ENCODE measurements at regions not wholly inside any gene's neighbourhood (a gene's known extent, or its start where the extent isn't known, plus 50 kb on each side); places are given as distances from the start of the nearest gene placed in this dataset.

GRCh38 chr6:81689580-81689979, 62.9 kb downstream of the TENT5A start:
- Histone ChIP-seq H3K36me3 (ENCODE audit: control insufficient read depth in 2 of 2, insufficient read depth in 2 of 2, low read length in 1 of 2) (no peaks in the 10 kb centered on the region), H3K79me2 (ENCODE audit: control insufficient read depth, insufficient read depth, low read length) (no peaks in the 10 kb centered on the region), H4K20me1 (ENCODE audit: control insufficient read depth, insufficient read depth) (no peaks in the 10 kb centered on the region), H3K4me2 (ENCODE audit: control insufficient read depth, insufficient read depth) (no peak overlapping the region), H3K4me1 (ENCODE audit: control insufficient read depth, insufficient read depth, low read length) (no peaks in the 10 kb centered on the region), H3K9me3 (replicated peaks; ENCODE audit: control insufficient read depth, insufficient read depth, low read length) (no peaks in the 10 kb centered on the region), H3K27me3 (replicated peaks in 1 of 2; ENCODE audit: control insufficient read depth in 2 of 2, insufficient read depth in 2 of 2, low read length in 1 of 2) (no peaks in the 10 kb centered on the region), H2AFZ (ENCODE audit: control insufficient read depth, low read depth, low read length) (no peak overlapping the region), H3K4me3 (no peak overlapping the region), H3K9ac (ENCODE audit: control insufficient read depth, insufficient read depth, low read length) (no peak overlapping the region), H3K27ac (ENCODE audit: control insufficient read depth, insufficient read depth) (no peak overlapping the region)
- intact Hi-C loops (cut with micrococcal nuclease; ENCODE audit: unreplicated experiment) (no loop called here), in situ Hi-C loops (cut with MboI) (no loop called here)
- FAIRE-seq (no peak), ATAC-seq (no peak), DNase-seq (ENCODE audit: low read depth, low spot score) (no peak)
- no peak for TF ChIP-seq E4F1 (IDR thresholded peaks at IDR 0.05; ENCODE audit: borderline replicate concordance, partially characterized antibody)
- TF ChIP-seq FOXM1 (IDR thresholded peaks at IDR 0.05; ENCODE audit: low read depth, low read length): no peak
- TF ChIP-seq EP300 (IDR thresholded peaks at IDR 0.05; ENCODE audit: borderline replicate concordance in 1 of 2, control insufficient read depth in 1 of 2, low read depth in 2 of 2, low read length in 2 of 2): no peak
- TF ChIP-seq MEF2B (IDR thresholded peaks at IDR 0.05; ENCODE audit: partially characterized antibody, poor library complexity, severe bottlenecking): no peak
- no peak for TF ChIP-seq ZBTB33 (IDR thresholded peaks at IDR 0.05)
- no peak for TF ChIP-seq BCLAF1 (IDR thresholded peaks at IDR 0.05)
- no peak for TF ChIP-seq SMAD1 (IDR thresholded peaks at IDR 0.05; ENCODE audit: low read depth, partially characterized antibody)
- no peak for TF ChIP-seq WRNIP1 (IDR thresholded peaks at IDR 0.05; ENCODE audit: borderline replicate concordance, low read depth, low read length)
- no peak for TF ChIP-seq GABPA (IDR thresholded peaks at IDR 0.05; ENCODE audit: low read depth)
- no peak for TF ChIP-seq MTA3 (IDR thresholded peaks at IDR 0.05; ENCODE audit: borderline replicate concordance, low read length)
- no peak for TF ChIP-seq STAT1 (conservative IDR thresholded peaks at IDR 0.05)
- no peak for TF ChIP-seq JUND (IDR thresholded peaks at IDR 0.05; ENCODE audit: low read depth, low read length)
- SMC1A ChIA-PET (ENCODE audit: uncharacterized antibody, unreplicated experiment): interaction anchor here (1.1 to 1.6 kb wide), 3 partner anchors 38 to 53 kb away, joined by 3 to 5 read pairs (median 3); no protein-coding TSS in a partner anchor
- POLR2A ChIA-PET: no interaction called here
- RAD21 ChIA-PET (ENCODE audit: unreplicated experiment): interaction anchor here (0.9 kb wide), 1 partner anchor 33 kb away, joined by 3 read pairs; no protein-coding TSS in a partner anchor
- 34% methylated on average over 3 of the region's 3 CpGs for WGBS (ENCODE audit: insufficient coverage, insufficient replicate concordance, low lambda C conversion rate, missing lambda C conversion rate)
- BruUV-seq (replicated peaks): no TSS peak
- CTCF ChIA-PET: no interaction called here
